Left renal pelvis (tissue), 4 donors: ENCODE measurements at regions not wholly inside any gene's neighbourhood (a gene's known extent, or its start where the extent isn't known, plus 50 kb on each side); places are given as distances from the start of the nearest gene placed in this dataset.
"Not testable (repeated sequence)": the region's sequence is repeated elsewhere in the genome, so short reads cannot be mapped to it uniquely, and the experiment has no call there.

Source experiments
- DNase-seq, 4 donors: peaks; one replicate each; pipeline ENCODE4 v3.0.0-alpha.2; 2013; ENCODE audit warnings: low read depth in 4 of 4, low spot score in 3 of 4

DNA sequence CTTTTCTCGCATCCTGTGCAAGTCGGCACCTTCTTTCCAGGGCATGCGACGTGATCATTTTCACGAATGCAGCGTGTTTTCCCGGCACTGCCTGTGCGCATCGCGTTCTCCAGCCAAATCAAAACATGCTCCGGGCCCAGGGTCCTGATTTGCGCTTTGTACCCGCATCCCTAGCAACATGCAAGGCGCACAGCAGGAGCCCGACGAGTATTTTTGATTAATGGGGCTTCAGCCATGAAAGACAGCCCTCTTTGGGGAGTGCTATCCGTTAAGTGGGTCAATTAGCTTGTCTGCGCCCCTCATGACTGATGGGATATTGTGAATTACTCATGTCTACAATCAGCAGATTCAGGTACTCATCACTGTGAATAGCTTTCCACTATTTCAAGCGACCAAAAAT, 243.3 kb upstream of the RNF32 start:
- DNase-seq: no peak

DNA sequence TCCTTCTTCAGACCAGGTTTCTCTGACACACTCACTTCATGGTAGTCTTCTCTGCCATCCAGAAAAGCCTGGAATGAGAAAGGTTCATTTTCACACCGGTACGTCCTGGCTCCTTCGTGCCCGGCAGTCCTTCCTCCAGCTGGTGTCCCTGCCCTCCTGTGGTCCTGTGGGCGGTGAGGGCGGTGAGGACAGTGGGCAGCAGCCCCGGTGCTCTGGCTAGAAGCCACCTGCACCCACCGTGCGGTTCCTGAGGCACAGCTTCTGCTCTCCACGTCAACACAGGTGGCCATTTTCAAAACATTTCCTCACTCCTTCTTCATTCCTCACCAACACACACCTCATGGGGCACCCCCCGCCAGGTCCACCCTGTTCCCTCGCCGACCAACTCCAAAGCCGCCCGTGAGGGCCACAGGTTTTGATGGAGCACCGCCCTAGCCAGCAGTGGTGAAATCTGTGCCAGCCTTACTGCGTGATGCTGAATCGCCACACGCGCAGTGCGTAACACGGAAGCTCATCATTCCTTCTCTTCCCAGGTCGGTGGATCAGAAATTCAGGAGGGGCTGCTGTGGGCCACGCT, 251.4 kb upstream of the RNF32 start:
- no peak for DNase-seq

DNA sequence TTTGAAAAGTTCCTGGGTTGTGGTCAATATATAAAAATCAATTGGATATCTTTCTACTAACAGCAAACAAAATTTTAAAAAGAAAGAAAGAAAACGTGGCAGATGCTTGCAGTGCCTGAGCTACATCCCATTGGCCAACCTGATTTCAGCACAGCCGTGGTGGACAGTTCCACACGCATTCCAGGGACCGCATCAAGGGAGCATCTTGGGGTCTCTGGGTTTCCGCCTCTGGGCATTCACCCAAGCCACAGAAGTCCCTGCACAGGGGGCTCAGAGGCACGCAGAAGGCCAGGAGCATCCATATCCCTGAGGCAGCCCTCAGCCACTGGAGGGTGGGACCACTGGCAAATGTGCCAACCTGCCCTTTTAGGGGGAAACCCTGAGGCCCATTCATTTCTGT, 254.5 kb upstream of the RNF32 start:
- DNase-seq: peak; percentile 7 to 44 (median 12)

DNA sequence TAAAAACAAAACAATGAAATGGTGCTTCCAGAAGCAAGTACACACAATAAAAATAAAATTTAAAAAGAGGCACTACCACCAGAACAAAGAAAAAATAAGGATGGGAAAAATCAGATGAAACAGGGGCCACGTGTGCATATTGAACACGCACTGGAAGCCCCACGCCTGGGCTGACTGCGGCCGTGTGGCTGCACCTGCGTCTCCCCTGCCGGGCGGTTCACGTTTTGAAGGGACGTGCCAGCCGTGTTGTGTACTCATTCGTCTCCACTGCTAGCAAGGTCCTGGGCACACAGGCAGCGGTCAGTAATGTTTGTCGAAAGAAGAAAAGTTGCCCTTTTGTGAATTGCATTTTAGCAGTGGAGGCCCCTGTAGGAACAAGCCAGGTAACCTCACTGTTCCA, 255.9 kb upstream of the RNF32 start:
- no peak for DNase-seq

DNA sequence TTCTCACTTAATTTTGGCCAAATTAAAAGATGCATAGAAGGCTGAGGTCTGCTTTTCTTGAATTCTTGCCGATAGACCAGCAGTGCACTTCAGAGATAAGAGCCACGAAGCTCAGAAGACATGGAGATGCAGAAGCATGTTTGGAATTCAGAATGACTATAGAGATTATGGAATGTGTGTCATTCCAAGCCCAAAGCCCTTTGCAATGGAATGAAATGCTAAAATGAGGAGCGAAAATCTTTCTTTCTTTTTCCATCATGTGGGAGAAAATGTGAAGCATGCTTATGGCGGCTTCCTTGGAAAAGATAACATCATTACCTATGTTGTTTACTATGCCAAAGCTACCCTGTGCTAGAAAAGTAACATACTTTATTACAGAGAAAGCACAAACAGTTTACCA, 257.0 kb upstream of the RNF32 start:
- no peak for DNase-seq

DNA sequence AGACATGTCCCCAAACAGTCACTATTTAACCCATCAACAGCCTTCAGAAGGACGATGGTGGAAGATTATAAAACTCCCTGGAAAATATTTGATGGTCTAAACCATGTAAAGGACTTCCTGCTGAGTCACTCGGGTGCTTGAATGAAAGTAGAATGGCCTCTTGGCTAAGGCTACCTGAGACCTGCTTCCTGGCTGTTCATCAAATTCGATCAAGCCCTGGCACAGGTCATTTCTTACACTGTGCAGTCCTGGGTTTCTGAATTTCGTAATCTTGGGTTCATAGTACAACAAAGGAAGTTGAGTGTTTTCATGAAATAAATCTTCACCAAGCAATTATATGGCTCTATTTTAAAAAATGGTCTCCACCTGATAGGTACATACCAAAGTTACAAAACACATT, 260.3 kb upstream of the RNF32 start:
- DNase-seq: no peak

DNA sequence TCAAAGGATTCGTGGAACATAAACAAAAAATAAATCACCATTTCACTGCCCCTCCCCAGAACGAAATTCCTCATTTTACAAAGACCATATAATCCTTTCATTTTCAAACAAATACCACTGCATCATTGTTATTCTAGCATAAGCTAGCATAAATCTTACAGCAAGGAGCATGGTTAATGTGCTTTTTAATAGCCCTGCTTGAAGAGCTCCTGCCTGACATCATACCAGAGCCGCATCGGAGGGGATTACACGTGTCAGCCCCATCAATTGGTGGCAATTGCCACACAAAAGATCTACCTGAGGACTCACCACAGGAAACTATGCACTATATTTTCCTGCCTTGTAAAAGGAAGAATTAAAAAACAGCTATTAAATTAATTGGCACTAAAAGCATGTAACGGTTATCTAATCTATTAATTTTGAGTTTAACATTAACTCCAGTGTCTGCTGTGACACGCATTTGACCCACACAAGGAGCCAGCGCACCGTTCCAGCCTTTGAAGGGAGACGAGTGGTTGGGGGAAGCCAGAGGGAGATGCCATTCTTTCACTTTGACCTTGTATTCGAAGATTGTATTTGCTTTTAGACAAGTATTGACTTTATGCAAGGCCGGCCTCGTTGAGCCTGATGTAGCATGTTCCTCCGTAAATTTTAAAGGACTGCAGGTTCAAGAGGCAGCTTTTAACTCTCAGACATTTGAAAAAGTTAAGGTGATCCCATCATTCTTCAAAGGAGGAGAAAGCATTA, 261.1 kb upstream of the RNF32 start:
- DNase-seq: no peak

DNA sequence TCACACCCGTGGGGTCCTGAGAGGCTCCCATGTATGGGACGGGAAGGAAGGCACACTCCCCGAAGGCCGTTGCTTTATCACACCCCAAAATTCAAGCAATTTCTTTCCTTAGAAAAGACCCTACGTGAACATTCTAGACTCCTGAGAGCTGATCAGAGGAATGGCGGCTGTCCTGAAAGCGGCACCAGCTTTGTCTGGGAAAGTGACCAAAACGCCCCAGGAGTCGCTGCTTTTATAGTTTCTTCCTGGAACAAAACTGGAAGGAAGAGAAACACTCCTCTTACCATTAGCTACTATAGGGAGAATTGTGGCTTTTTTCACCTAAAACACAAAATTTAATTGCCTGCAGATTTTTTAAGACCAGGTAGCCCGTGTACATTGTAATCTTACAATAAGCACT, 261.8 kb upstream of the RNF32 start:
- DNase-seq: no peak

DNA sequence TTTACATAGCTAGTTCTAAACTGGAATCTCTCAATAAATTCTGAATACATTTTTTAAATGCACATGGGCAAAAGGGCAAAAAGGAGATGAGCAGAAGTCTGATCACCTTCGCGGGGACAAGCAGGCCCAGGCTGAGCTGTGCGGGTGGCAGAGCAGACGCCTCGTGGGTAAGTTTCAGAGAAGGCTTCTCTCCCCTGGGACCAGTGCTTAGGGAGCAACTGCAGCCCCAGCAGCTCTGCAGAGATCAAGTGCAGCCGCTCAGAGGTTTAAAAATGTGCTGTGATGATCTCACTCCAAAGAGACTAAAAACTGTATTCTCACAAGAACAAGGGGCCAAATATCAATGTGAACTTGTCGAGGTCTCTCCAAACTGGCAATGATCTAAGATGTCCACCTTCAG, 264.3 kb upstream of the RNF32 start:
- no peak for DNase-seq

DNA sequence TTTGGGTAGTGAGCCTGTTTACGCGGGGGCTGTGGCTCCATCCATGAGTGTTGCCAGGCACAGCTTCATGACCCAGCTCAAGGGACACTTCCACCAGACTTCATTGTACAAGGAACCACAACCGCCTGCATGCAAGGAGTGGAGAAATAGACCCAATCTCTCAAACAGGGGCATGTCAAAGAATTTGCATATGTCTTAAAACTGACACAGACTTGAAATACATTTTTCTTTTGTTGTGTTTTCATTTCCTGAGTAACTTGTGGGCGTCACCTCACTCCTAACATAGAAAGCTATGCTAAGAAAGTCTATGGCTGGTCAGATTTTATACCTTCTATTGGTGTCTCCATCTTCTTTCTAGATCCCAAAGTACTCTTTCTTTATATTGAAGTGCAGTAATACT, 266.2 kb upstream of the RNF32 start:
- no peak for DNase-seq

DNA sequence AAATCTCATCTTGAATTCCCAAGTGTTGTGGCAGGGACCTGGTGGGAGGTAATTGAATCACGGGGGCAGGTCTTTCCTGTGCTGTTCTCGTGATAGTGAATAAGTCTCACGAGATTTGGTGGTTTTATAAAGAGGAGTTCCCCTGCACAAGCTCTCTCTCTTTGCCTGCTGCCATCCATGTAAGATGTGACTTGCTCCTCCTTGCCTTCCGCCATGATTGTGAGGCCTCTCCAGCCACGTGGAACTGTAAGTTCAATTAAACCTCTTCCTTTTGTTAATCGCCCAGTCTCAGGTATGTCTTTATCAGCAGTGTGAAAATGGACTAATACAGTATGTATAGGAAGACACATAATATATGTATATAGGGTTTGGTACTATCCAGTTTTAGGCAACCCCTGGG, 270.6 kb upstream of the RNF32 start:
- DNase-seq: not testable (repeated sequence)

DNA sequence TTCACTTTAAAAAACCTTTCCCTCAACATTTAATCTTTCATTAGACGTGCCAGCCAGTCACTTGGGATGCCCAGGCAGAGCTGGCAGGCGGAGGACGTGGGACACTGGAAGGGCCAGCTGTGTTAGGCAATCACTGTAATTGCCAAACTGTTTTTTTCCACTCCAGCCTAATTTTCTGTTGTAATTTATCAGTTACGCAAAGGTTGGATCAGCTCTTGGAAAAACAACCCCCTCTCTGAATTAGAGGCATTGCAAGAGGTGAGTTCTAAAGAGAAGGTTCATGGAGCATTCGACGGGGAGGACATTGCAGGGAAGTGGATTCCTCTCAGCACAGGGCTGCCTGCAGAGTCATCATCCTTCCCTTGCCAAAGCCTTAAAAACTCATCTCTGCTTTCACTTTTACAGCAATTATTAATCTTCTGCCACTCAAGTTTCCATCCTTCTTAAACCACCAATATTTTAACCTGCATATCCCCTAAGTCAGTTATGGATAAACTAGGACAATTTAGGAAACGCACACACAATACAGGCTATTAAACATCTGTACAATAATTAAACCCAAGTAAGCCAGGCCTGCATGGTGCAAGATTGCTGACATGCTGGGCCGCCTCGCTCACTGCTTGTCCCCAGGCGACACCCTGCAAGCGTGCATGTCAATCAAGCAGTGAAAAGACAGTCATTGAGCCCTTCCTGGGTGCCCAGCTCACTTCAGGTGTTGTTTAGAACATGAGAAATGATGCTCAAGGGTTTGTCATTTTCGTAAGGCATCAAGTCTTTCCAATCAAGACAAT, 272.3 kb upstream of the RNF32 start:
- DNase-seq: no peak

DNA sequence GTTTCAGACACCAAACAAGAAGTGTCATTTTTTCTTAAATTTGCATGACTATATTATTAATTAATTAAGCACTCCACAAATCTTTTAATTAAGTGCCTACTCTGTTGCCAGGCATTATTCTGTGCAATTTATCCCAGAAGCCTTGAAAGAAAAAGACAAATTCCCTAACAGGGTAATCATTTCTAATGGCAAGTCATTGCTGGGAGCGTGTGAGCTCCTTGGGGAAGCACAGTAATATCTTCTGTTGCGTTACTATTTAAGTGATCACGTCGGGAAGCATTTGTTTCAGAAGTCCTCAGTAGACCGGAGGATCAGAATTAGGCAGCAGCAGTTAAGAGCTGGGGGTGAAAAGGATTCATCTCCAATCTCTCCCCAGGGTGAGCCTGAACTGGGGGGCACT, 276.8 kb upstream of the RNF32 start:
- no peak for DNase-seq

DNA sequence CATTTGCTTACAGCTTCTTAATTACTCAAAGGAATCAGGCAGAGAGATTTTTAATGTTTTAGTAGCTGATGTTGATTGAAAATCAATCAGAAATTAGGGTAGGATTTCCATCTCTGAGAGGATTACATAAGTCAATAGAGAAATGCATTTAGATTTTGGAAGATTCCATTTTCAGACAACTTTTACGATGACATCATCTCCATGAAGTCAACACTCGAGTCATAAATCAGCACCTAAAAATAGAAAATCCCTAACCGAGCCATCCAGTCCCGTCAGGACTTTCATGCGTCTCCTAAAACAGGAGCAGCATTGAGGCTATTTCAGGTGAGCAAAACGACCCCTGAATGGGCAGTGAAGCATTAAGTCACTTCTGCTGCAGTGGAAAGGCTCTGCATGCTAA, 279.7 kb upstream of the RNF32 start:
- DNase-seq: no peak

DNA sequence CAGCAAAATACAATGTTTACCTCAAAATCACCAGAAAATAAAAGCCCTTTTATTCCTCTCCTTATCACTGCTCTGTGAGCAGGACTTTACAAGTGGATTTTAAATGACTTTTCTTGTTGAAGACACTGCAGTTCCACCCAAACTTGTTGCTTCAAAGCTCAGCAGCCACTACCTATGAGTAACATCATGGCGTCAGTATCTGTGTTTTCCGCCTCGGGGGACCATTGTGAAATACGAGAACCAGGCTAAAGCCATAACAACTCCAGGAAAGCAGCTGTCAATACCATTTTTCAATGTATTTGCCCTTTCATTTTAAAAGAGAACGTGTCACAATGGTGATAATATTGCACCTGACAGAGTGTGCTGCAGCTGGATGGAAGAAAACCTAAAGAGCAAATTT, 284.0 kb upstream of the RNF32 start:
- no peak for DNase-seq

DNA sequence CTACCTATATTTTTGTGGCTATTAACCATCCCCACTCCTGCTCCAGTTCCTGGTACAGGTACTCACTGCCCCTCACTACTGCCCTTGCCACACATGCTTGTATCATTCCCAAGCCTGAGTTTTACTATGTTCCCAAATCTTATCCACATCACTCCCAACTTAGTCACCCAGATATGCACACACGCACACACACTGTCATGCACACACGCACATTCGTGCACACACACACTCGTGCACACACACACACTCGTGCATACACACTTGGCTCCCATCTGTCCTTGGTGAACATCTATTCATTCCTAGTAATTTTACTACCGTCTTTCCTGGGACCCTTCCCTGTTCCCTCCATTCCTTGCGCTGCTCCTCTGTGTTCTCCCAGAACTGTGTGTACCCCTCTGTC, 287.2 kb upstream of the RNF32 start:
- DNase-seq: no peak

DNA sequence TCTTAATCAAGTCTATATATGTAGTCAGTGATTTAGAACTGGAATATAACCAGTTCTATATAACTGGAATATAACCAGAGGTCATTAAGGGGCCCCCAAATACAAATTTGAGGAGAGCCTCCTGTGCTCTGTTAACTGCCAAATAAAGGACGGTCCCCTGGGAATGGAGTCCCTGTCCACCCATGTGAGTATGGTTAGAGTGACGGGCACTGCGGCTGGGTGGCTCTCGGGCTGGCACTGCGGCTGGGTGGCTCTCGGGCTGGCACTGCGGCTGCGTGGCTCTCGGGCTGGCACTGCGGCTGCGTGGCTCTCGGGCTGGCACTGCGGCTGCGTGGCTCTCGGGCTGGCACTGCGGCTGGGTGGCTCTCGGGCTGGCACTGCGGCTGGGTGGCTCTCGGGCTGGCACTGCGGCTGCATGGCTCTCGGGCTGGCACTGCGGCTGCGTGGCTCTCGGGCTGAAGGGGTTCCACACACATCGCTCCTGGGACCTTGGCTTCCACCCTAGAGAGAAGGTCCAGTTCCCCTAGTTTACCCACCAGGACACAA, 292.8 kb upstream of the RNF32 start:
- DNase-seq: not testable (repeated sequence)

DNA sequence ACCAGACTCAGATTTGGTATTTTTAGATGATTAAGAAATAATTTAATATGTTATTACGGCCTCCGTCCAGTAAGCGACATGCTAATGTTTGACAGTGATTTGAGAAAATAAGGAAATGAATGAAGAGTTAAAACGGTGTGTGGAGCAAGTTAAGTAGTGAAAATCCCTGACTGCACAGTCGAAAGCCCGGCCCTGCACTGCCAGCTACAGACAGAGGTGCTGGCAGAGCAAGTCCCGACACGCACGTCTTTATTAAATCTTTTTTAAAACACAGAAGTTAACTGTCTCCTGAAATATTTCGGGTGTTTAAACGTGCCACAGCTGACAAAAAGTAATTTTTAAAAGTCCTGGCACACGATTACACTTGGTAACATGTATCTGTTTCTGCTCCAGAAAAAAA, 293.4 kb upstream of the RNF32 start:
- no peak for DNase-seq

DNA sequence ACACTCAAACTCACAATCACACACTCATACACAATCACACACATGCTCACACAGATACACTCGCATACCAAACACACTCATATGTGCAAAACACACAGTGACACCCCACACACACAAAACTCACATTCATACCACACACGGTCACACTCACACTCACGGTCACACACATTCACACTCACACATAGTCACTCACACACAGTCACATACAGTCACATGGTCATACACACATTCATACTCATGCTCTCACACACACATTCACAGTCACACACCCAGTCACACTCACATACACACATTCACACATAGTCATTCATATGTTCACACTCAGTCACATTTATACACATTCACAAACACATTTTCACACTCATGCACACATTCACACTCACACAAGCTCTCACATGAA, 296.0 kb upstream of the RNF32 start:
- DNase-seq: no peak

DNA sequence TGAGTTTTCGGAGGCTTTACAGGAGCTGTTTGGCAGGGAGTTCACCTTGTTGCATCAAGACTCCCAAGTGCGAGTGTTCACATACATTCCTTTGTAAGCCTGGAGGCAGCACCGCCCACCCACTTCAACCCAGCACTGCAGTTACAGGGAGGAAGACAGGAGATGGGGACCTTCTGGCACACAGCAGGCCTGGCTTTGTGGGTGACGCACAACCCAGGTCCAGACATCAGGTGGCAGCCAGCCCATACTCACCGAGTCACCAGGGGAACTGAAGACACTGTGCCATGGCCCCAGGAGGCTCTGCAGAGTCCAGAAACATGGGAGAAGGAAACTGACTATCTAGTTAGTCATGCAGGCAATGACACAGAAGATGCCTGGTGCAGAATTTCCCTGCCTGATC, 305.9 kb upstream of the RNF32 start:
- DNase-seq: no peak

DNA sequence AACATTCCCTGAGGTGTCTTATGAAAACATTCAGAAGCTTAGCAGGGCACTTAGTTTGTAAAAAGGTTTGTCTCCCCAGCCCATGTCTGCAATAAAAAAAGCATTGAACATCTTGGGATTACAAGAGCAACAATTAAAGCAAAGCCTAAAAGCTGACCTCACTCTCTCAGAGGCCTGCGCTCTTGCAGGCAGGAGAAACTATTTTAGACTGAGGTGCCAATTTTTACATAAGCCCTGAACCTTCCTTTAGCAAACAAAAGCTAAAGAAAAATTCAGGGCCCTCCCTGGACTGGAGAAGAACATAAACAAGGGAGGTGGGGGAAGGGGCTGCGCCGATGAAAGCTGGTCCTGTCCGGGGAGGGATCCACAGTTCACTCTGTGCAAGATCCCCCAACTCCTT, 312.7 kb upstream of the RNF32 start:
- no peak for DNase-seq

DNA sequence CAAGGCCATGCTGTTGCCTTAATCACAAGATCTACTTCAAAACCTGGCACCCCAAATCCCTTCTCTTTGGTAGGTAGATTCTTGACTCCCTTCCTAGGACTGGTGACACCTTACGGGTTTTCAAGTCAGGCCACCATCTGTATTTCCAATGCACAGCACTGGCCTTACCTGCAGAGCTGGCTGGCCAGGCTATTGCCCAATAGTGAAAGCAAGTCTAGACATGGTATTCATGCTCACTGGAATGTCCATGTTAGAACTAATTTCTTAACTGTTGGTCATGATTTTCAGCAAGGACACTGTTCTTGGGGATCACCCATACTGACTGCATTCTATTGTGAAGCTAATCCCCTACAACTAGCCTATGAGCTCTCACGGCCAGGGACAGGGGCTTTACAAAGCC, 313.1 kb upstream of the RNF32 start:
- DNase-seq: no peak
